ENCODE measurements at regions not wholly inside any gene's neighbourhood (a gene's known extent, or its start where the extent isn't known, plus 50 kb on each side); places are given as distances from the start of the nearest gene placed in this dataset.
"Not testable (repeated sequence)": the region's sequence is repeated elsewhere in the genome, so short reads cannot be mapped to it uniquely, and the experiment has no call there.

DNA sequence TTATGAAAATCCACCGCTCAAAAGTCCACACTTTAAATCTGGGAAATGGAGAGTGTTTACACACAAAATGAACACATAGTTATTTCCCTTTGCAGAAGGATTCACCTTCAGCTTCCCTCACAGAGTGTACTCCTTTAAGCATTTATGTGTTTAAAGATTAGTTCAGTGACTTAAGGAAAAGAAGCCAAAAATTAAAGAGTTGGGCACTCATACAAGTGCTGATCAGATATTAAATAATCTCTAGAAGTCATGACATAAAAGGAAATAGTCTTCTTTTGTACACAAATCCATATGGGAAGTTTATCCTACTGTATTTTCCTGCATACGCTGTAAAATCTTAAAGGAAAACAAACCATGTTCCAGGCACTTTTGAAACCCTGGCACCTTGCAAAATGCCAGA lies 174.2 kb downstream of the LNPK start:
- no peak for DNase-seq

DNA sequence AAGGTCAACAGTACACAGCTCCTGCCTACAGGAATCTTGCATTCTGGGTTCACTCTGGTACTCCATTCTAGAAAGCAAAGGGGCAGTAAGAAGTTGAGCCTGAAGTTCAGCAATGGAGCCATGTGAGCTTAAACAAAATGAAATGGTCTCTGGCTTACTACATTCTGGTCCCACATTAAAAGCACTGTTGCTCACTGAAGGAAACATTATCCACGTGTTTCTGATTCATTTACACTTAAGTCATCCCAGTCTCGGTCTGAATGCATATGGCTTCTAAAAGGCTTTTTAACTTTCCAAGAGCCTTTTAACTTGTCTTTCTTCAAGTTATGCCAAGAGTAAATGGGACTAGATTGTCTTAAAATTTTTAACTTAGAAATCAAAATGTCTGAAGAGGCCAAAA lies 177.8 kb downstream of the LNPK start:
- no peak for DNase-seq

DNA sequence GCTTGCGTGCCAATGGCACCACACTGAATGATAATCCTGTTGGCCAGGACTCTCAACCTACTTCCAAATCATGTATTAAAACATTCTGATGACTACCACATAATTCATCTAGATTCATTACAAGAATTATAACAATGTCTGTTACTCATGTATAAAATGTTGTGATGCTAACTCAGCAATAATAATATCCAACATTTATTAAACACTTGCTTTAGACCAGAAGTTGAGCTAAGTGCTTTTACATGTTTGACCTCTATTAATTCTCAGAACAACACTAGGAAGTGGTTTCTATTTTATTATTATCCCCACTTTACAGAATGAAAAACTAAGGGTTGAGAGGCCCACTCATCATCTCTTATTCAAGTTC lies 178.4 kb downstream of the LNPK start:
- DNase-seq = no peak

DNA sequence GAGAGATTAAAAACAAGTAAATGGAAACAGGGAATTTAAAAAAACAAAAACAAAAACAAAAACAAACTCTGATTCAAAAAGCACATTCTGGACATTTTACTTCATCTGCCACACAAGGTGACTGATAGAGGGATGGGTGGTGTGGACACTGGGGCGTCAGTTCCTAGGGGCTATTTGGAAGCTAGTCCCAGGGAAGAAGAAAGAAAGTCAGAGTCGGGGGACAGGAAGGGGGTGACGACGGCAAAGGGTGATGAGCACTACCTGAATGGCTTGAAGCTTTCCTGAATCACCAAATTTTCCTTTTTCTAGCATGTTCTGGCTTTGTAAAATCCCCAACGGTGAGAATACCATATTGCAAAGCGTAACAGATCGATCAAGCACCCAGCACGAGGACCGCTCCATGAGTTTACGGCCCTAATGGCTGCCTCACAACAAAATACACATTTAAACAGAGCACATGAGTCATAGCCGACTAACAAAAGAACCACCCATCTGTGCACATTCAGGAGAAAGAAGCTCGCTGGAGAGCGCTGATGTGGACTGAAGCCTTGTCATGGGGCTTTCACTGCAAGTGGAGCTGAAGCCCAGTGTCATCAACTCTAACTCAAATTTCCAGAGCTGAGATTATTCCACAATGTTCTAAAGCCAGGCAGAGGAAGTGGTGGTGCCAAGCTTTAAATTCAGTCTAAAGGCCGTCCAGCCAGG lies 178.9 kb downstream of the LNPK start:
- no peak for DNase-seq

DNA sequence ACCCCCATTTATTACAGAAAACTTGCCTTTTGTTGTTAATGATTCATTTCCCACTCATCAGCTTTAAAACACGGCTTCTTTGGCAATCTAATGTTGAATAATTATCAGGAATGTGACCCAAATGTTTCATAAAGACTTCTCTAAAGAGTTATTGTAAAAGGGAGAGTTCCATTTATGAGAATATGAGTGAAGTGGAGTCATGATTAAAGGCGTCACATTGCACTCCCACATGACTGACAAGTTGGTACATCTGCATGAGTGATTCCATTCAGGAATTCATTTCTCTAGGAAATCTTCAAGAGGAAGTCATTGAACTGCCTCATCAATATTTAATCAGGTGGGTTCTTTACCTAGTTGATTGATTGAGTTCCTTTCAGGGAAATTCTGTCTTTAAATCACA lies 184.8 kb downstream of the LNPK start:
- no peak for DNase-seq

DNA sequence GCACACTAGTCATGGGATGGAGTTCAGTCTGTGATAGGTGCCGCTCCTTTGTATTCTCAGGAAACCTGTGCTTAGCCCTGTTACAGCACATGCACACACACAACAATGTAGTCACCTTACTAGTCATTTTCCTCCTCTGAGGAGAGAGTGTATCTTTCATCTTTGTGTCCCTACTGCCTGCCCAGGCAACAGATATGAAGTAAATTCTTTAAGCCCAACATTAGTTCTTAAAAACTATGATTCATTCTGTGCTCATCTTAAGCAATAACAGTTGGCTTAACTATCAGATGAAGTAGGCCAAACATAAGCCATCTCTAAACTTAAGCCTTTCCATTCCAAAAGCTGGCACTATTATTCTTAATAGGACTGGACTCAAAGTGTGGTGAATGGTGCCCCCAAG lies 186.5 kb downstream of the LNPK start:
- no peak for DNase-seq

DNA sequence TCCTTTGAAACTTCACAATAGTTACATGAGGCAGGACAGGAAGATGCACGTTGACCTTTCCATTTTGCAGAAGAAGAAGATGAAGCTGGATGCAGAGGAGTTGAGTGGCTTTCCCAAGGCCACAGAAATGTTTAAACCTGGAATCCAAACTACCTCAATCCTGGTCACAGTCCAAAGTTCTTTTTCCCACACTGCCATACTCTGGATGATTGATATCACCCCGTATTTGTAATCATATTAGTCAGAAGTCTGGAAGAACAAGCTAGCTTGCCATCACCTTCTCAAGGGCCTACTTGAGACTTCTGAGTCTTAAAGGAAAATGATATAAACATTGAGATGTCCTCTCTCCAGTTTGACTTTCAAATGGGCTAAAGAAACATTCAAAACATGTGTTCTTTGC lies 190.1 kb downstream of the LNPK start:
- no peak for DNase-seq

DNA sequence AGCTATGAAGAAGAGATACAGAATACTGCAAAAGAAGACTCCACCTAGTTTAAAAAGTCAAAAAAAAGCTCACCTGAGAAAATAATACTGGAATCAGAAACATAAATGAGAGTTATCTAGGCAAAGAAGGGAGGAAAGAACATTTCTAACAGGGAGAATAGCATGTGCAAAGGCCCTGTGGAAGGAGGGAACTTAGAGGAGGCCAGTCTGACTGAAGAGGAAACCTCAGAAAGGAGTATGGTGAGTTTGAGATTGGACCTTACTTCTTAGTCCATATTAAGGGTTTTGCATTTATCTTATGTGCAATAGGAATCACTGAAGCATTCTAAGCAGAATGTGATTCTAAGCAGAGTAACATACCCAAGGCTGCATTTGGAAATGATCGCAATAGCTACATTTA lies 193.2 kb downstream of the LNPK start:
- DNase-seq = no peak

DNA sequence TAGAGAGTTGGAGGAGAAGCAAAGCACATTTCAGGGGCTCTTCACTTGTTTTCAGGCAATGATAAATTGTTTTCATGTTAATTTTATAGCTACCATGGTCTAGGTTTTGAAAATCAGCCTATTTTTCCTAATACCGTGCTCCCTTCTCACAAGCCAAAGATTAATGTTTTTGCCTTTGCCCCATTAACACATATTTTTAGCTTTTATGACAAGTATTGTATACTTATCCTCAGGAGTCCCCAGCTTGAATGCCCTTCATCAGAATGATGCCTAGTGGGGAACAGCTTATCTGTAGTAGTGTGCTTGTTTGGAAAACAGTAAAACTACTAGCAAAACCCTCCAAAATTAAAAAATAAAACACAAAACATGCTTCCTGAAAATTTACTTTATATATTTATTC lies 194.0 kb downstream of the LNPK start:
- no peak for DNase-seq

DNA sequence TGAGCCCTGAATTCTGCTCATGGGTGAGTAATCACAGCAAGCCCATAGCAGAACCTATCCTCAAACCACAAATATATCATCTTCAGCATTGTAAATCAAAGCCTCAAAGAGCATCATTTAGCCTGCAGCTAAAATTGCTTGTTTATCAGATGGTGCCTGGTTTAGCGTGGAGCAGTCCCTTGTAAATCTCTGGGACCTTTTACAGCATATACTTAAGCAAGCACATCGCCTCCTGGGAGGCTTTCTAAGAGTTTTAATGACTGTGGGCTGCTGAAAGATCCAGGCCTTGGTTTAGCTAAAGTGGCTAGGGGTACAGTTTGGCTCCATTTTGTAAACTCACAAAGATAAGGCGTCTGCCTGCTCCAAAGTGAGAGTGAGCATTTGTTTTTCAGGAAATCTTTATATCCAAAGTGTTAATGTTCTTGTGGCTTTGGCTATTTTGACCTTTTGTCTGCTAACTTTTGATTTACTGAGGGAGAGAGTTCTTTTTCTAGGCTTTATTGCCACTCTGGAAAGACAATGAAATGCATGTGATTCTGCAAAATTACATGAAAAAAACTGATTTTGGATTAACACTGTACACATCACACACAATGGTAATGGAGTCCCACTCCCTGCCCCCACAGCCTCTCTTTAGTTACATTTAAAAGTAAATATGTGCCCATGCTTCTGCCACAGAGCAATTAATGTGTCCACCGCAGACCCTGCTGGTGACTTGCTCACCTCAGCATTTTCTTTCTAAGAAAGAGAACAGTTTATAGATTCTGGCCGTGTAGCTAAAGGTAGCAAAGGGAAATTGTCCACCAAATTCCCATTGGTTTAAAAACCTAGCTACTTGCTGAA lies 194.8 kb downstream of the LNPK start:
- no peak for DNase-seq

DNA sequence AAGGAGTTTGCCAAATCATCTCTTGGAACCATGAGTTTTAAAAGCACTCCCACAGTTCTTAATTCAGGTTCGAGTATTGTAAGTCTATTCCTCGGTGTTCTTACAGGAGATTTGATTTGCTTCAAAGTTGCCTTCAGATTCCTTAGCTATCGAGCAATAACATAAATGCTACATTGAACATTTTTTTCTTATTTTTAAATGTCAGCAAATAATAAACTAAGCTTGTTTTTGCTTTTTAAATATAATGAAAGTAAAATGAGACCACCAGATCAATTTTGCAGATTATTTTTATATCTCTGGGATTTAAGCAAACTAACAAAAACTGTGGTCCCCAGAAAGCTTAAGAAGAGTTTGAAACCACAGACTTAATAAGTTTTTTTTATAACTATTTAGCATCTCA lies 195.5 kb downstream of the LNPK start:
- DNase-seq = no peak

DNA sequence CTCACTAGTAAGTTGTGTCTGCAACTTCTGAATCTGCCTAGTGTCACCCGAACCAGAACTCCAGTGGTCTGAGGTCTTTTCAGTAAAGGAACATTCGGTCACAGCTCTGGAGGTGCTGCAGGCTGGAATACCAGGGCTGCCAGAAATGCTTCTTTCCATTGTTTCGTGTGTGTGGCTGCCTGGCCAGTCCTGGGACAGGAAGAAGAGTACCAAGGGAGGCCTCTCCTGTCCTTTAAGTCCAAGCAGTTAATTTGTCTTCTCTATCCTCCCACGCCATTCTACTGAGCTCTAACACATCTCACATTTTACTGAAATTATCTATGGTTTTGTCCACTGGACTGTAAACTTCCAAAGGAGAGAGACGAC lies 196.0 kb downstream of the LNPK start:
- no peak for DNase-seq

DNA sequence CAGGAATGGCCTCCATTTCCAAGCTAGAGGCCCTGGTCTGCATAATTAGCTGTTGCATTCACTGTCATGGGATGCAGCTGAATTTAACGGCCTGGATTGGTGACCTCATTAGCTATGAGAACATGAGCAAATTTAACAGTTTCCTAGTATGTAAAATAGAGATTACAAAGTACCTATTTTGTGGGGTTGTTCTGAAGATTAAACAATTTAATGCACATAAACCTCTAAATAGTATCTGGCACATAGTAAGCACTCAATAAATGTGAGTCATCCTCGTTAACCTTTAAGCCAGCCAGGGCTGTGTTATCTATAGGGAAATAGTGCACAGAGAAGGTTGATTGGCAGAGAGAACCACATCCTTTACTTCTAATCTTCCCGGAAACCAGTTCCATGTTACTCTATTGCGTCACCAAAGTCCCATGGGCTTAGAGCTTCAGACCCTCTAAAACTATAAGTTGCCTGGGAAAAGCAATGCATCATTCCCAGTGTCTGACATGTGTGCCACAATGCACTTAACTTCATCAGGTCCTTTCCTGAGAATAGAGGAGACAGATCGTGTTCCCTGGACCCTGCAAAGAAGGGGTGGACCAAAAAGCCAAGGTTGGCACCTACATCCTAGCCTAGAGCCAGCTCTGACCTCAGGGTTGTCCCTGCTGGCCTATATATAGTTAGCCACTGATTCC lies 196.5 kb downstream of the LNPK start:
- DNase-seq = no peak

DNA sequence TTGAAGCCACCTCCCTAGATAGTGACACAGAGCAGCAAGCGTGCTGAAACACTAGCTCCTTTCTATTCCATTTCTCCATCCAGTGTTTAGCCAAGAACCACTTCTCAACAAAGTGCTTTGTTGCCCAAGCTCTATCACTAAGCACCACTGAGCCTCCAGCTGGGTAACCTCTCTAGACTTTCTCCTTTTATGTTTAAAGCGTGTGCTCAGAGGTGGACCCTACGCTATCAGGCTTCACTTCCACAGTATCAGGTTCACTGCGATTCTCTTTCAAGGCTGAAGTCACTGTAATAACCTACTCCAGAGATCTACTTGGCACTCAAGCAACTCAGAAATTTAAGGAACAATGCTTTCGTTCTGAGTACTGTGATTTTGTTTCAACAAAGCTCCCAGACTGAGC lies 197.9 kb downstream of the LNPK start:
- no peak for DNase-seq

DNA sequence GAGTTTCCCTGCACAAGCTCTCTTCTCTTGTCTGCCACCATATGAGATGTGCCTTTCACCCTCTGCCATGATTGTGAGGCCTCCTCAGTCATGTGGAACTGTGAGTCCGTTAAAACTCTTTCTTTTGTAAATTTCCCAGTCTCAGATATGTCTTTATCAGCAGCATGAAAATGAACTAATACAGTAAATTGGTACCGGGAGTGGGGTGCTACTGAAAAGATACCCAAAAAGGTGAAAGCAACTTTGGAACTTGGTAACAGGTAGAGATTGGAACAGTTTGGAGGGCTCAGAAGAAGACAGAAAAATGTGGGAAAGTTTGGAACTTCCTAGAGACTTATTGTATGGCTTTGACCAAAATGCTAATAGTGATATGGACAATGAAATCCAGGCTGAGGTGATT lies 205.6 kb downstream of the LNPK start:
- DNase-seq = not testable (repeated sequence)

DNA sequence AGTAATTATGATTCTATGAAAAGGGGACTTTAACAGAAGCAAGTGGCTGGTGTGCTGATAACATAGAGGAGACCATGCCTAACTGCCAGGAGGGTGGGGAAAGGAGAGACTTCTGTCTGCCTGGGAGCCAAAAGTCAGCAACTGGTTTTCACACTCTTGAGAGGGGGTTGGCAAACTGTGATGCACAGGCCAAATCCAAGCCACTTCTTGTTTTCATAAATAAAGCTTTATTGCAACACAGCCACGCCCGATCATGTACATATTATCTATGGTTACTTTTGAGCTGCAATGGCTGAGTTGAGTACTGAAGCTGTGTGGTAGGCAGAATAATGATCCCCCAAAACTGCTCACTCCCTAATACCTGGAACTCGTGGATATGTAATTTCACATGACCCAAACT lies 208.4 kb downstream of the LNPK start:
- DNase-seq = no peak

DNA sequence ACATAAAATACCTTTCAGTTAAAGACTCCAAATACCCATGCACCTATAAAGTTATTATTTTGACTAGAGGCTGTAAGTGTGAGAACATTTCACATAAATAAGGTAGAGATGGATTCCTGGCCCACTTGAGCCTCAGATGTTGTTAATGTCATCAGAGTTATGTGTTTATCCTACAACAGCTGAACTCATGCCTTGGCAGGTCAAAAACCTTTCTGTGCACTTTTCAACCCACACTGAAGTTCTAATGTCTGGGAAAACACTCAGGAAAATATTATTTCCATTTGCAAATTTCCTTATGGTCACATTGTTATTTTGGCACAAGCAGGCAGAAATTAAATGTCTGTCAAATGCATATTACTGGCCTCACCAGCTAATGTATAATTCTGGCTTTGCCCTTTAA lies 209.2 kb downstream of the LNPK start:
- DNase-seq = no peak

DNA sequence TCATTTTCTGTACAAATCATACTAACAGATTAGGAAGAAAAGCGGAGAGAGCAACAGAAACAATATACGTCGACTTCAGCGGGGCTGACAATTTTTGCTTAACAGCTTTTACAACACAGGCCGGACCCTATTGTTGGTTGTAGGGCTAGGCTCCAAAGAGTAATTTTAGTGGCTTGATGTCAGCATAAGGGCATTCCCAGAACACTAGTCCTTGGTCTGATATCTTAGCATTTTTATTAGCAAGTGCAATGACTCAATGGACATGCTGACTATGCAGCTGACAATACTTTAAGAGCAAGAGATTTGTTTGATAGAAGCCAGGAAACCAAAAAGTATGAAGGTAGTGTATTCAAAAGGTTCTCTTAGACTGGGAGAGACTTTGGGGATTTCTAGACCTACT lies 209.9 kb downstream of the LNPK start:
- no peak for DNase-seq

DNA sequence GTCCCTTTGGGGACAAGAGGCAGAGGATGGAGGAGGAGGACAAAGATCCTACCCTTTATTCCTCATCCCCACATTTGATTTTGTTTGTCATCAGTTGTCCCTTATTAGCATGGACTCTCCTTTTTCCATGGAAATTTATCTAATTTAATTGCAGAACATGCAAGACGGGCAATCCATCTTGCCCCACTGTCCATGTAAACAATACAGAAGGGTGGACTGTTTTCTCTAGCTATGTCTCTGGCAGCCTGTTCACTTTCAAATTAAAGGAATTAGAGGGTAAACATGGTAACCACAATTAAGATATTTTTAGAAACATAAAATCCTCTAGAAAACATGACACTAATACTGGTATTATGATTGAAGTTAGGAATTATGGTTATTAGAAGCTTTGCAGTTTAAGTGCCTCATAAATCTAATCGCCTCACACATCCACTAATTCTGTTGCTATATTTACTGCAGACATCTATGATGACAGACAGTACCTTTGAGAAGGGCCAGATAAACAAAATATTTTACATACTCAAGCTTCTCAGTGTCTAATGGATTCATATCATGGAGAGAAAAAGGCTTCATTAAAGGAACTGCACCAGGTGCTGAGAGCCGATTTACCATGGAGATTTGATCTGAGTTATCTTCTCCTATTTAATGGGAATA lies 215.5 kb downstream of the LNPK start:
- DNase-seq = no peak

DNA sequence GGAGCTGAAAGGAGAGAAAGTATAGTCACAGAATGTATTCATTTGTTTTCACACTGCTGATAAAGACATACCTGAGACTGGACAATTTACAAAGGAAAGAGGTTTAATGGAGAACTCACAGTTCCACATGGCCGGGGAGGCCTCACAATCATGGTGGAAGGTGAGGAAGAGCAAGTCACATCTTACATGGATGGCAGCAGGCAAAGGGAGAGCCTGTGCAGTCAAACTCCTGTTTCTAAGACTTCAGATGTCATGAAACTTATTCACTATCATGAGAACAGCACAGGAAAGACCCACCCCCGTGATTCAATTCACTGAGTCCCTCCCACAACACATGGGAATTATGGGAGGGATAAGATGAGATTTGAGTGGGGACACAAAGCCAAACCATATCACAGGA lies 224.7 kb downstream of the LNPK start:
- not testable (repeated sequence) for DNase-seq

DNA sequence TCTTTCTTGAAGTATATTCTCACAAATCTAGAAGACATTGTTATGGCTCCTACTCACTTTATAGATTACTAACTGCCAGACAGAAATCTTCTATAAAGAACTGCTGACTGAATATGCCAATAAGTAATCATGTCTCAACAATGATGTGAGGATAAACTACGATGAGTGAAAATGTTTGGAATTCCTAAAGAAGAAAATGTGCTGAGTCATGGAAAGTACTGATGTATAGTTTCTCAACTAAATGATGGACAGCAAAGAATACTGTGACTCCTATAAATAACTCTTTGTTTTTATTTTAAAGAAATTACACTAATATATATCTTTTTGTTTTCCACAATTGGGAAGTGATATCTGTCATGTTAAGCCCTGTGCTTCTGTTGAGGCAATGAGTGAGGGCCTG lies 232.9 kb downstream of the LNPK start:
- no peak for DNase-seq

DNA sequence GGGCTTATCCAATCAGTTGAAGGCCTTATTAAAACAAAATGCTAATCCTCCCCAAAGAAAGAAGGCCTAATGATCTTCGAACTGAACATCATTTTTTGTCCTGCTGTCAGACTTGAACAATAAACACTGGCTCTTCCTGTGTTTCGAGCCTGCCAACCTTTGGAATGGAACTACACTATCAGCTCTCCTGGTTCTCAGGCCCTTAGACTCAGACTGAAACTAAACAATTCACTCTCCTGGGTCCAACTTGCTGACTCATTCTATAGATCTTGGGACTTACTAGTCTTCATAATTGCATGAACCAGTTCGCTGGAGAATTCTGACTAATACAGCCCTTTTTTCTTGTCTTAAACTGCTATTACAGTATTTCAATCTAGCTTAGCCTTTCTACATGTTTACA lies 235.2 kb downstream of the LNPK start:
- no peak for DNase-seq

DNA sequence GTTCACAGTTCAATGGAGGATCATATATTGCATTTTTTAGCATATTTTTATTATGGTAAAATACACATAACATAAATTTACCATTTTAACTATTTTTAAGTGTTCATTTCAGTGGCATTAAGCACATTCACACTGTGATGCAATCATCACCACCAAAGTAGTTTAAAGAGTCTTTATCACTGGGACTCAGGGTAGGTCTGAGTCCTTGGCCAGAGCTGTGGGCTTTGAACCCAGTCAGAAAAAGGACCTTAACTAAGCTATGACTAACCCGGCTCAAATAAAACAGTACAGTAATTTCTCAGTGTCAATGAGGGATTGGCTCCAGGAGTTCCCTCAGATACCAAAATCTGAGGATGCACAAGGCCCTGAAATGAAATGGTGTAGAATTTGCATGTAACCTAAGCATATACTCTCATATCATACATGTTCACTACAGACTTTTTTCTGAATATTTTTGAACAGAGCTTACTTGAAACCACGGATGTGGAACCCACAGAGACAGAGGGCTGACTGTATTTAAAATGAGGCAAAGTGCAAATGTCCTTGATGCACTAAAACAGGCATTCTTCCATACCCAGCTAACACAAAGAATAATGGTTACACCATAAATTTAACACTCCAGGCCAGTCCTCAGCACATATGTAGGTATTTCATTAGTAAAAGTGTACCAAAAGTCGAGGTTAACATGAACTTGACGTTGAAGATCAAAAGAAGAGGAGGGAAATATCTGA lies 246.2 kb downstream of the LNPK start:
- no peak for DNase-seq
